GM10266 (cell line): ENCODE measurements at regions not wholly inside any gene's neighbourhood (a gene's known extent, or its start where the extent isn't known, plus 50 kb on each side); places are given as distances from the start of the nearest gene placed in this dataset.

Experiments
- DNase-seq: peaks from one replicate; pipeline ENCODE4 v3.0.0; 2012; ENCODE audit errors: extremely low spot score
- CTCF ChIP-seq: IDR thresholded peaks from 2 replicates; pipeline ENCODE4 v1.5.1; 2012; ENCODE audit warnings: mild to moderate bottlenecking, low read depth; ENCODE audit not compliant: control insufficient read depth, insufficient read depth; ENCODE audit errors: missing control alignments

- no peak for DNase-seq
- no peak for TF ChIP-seq CTCF
Measured at GRCh38 chr12:94802796-94803195, 152.4 kb upstream of the TMCC3 start.

DNA sequence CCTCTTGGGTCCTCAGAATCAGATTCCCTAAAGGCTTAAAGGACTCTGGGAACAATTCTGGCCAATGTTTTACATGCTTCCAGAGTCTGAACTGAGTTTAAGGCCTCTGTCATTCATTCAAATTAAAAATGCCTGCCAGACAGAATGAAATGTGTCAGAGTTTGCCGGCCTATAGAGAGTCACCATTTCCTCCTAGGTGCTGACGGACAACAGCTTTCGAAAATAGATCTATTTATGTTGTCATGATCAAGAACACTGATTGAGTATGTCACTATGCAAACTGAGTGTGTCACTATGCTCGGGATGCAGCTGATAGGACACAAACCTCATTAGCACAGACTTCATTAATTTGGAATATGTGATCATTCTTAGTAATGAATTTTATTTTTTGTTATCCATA, 151.4 kb upstream of the TMCC3 start:
- no peak for TF ChIP-seq CTCF
- DNase-seq, result no peak

DNA sequence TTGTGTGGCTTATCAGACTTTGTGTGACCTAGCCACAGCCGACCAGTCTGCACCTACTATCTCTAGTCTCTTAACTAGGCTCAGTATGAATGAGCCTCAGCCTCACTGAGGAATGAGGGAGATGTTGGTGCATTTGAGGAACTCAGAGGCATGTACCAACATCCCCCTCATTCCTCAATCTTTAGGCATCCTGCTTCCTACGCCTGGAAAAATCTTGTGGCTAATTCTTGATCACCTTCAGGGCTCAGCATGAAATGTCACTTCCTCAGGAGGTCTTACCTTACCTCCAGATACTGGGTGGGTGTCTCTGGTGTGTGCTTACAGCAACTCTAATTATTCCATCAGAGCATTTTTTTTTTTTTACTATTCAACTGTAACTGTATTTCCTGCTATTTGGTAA, 148.8 kb upstream of the TMCC3 start:
- TF ChIP-seq CTCF, result no peak
- DNase-seq, result no peak

DNA sequence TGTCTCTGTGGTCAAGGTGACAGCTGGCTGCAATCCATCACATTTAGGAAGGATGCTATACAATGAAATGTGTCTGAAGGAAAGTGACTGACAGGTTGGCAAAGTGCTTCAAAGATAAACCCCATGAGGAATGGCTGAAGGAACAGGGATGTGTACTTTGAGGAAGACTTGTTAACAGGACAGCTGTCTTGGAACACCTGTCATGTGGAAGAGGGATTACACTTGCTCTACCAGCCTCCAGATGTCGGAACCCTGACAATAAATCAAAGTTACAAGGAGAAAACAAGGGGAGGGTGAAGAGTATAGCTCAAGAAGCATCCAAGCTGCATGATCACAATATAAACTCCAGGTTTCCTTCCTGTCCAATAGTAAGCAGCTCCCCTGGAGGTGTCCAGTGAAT, 147.8 kb upstream of the TMCC3 start:
- DNase-seq, result no peak
- TF ChIP-seq CTCF, result no peak

GRCh38 chr12:94795520-94795919, 145.2 kb upstream of the TMCC3 start:
- no peak for TF ChIP-seq CTCF
- no peak for DNase-seq

- no peak for TF ChIP-seq CTCF
- no peak for DNase-seq
Measured at GRCh38 chr12:94795044-94795443, 144.7 kb upstream of the TMCC3 start.

DNA sequence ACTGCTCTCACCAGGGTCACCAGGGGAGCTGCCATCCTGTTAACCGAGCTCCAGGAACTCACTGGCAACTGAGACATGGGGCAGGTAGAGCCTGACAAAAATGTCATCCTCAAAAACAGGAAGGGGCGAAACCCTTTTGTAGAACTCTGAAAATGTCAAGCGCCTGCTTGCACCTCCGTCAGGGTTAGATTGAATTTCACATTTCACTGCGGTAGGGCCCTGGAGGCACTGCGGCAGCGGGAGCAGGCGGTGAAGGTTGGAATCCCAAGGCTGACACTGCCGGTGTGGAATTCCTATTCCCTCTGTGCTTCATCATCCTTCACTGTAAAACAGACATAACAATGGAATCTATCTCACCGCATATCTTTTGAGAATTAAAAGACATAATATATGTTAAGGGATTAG, 142.8 kb upstream of the TMCC3 start:
- DNase-seq, result no peak
- TF ChIP-seq CTCF, result no peak
